ENCODE measurements at regions not wholly inside any gene's neighbourhood (a gene's known extent, or its start where the extent isn't known, plus 50 kb on each side); places are given as distances from the start of the nearest gene placed in this dataset.

- Histone ChIP-seq H3K27me3 (ENCODE audit: control insufficient read depth in 2 of 2, insufficient read depth in 2 of 2, low read length in 2 of 2) (no peaks in the 10 kb centered on the region), H3K9me3 (replicated peaks; ENCODE audit: control insufficient read depth, insufficient read depth, low read length) (peaks cover 2% of the 10 kb centered on the region), H3K9me1 (replicated peaks; ENCODE audit: control insufficient read depth, extremely low read depth, insufficient read depth, low read length) (no peaks in the 10 kb centered on the region), H3K4me1 (ENCODE audit: control insufficient read depth, extremely low read depth, insufficient read depth, low read length) (no peaks in the 10 kb centered on the region), H3K36me3 (ENCODE audit: control insufficient read depth in 2 of 2, extremely low read depth in 1 of 2, insufficient read depth in 2 of 2, low read length in 2 of 2) (no peaks in the 10 kb centered on the region), H3K9ac (replicated peaks; ENCODE audit: extremely low read depth, insufficient read depth, low read length) (no peak overlapping the region), H3K4me3 (replicated peaks in 1 of 3; ENCODE audit: insufficient read depth in 1 of 3, low read depth in 1 of 3, low read length in 3 of 3) (no peak overlapping the region), H3K79me2 (ENCODE audit: control insufficient read depth, insufficient read depth, low read length) (no peaks in the 10 kb centered on the region), H2AFZ (ENCODE audit: low read depth, low read length) (no peak overlapping the region), H3K4me2 (ENCODE audit: insufficient read depth, low read length) (no peak overlapping the region), H4K20me1 (replicated peaks; ENCODE audit: control insufficient read depth, extremely low read depth, insufficient read depth, low read length) (no peaks in the 10 kb centered on the region), H3K27ac (ENCODE audit: insufficient read depth, low read depth, low read length) (no peak overlapping the region)
- FAIRE-seq (no peak), DNase-seq (ENCODE audit: low read depth, low spot score) (no peak)
- TF ChIP-seq, protein P1, sequence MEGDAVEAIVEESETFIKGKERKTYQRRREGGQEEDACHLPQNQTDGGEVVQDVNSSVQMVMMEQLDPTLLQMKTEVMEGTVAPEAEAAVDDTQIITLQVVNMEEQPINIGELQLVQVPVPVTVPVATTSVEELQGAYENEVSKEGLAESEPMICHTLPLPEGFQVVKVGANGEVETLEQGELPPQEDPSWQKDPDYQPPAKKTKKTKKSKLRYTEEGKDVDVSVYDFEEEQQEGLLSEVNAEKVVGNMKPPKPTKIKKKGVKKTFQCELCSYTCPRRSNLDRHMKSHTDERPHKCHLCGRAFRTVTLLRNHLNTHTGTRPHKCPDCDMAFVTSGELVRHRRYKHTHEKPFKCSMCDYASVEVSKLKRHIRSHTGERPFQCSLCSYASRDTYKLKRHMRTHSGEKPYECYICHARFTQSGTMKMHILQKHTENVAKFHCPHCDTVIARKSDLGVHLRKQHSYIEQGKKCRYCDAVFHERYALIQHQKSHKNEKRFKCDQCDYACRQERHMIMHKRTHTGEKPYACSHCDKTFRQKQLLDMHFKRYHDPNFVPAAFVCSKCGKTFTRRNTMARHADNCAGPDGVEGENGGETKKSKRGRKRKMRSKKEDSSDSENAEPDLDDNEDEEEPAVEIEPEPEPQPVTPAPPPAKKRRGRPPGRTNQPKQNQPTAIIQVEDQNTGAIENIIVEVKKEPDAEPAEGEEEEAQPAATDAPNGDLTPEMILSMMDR (IDR thresholded peaks at IDR 0.05; ENCODE audit: extremely low read depth in 1 of 2, insufficient read depth in 1 of 2, low read depth in 1 of 2, low read length in 2 of 2): no peak
- TF ChIP-seq, protein P2, sequence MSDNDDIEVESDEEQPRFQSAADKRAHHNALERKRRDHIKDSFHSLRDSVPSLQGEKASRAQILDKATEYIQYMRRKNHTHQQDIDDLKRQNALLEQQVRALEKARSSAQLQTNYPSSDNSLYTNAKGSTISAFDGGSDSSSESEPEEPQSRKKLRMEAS (IDR thresholded peaks at IDR 0.05; ENCODE audit: insufficient read depth, insufficient read length): no peak
- no peak for TF ChIP-seq MYC (IDR thresholded peaks at IDR 0.05; ENCODE audit: low read depth, low read length)
- no peak for TF ChIP-seq GATA2 (IDR thresholded peaks at IDR 0.05; ENCODE audit: insufficient read depth, insufficient read length, low read depth, low read length)
- no peak for TF ChIP-seq FOS (IDR thresholded peaks at IDR 0.05; ENCODE audit: borderline replicate concordance, insufficient read depth, low read length)
- TF ChIP-seq POLR2AphosphoS5 (IDR thresholded peaks at IDR 0.05; ENCODE audit: insufficient read depth, low read depth, low read length): no peak
- TF ChIP-seq JUN (IDR thresholded peaks at IDR 0.05; ENCODE audit: borderline replicate concordance, insufficient read depth, insufficient read length, low read depth): no peak
- CTCF ChIA-PET: no interaction called here
- BruUV-seq (replicated peaks): no TSS peak
- POLR2A ChIA-PET: no interaction called here
- dilution Hi-C loops (cut with MboI; ENCODE audit: extremely low pct_ligation_motif_present, low sequenced_read_pairs) (no loop called here), intact Hi-C loops (cut with micrococcal nuclease) (no loop called here)
Observed at GRCh38 chr6:169383265-169383664, 129.6 kb upstream of the THBS2 start.

Measured in endothelial cell of umbilical vein (primary cell).